ENCODE measurements at regions not wholly inside any gene's neighbourhood (a gene's known extent, or its start where the extent isn't known, plus 50 kb on each side); places are given as distances from the start of the nearest gene placed in this dataset.

DNA sequence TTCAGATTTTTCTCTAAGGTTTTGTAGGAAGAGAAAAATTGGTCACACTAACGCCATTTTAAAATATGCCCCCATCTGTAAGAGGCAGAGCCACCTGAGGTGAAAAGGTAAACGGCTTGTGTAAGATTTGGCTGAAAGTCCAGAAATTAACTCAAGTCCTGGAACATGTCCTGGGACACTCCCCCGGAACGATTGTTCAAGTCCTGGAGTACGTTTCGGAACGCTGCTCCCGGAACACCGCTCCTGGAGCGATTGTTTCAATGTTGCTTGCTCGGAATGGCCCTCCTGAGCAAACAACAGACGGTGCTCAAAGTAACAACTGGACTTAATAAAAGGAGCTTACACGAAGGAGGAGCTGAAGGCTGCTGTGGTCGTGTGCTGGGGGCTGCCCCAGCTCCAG is 796.5 kb upstream of the SLIT2 start:
- no peaks in the 10 kb centered on the region for H3K36me3 ChIP-seq
- H3K9me3 ChIP-seq = peaks cover 0 to 51% (median 8%) of the 10 kb centered on the region in 8 donors
- intact Hi-C loops (cut with DNase I; ENCODE audit: low total_unique reads) = no loop called here
- no peak overlapping the region for H3K4me3 ChIP-seq
- no peaks in the 10 kb centered on the region for H3K4me1 ChIP-seq
- DNase-seq = no peak
- H3K27ac ChIP-seq = no peak overlapping the region
- 90 to 94% (median 92%) methylated on average over 14 of the region's 14 CpGs for WGBS, 5 donors
- H3K27me3 ChIP-seq (replicated peaks in 1 of 7) = no peaks in the 10 kb centered on the region
- TF ChIP-seq POLR2AphosphoS5 (IDR thresholded peaks at IDR 0.05) (no peak), POLR2A (IDR thresholded peaks at IDR 0.05) (no peak)

DNA sequence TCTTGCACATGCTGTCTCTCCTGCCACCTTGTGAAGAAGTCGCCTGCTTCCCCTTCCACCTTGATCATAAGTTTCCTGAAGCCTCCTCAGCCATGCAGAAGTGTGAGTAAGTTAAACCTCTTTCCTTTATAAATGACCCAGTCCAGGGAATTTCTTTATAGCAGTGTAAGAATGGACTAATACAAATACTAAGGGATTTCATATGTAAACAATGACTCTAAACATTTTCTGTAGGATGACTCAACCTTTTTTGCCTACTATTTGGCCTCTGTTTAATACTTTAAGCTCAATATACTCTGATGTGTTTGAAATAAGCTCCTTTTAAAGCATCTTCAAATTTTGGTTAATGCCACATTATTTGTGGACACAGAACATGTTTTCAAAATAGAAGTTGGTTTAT is 813.5 kb upstream of the SLIT2 start:
- H3K4me1 ChIP-seq = no peaks in the 10 kb centered on the region
- 63 to 97% (median 83%) methylated on average over 1 of the region's 1 CpG for WGBS, 5 donors
- H3K27me3 ChIP-seq (replicated peaks in 1 of 7) = no peaks in the 10 kb centered on the region
- H3K27ac ChIP-seq = no peak overlapping the region
- no peak for TF ChIP-seq POLR2A (IDR thresholded peaks at IDR 0.05)
- peaks cover 0 to 43% (median 33%) of the 10 kb centered on the region in 8 donors for H3K9me3 ChIP-seq
- no peak overlapping the region for H3K4me3 ChIP-seq
- intact Hi-C loops (cut with DNase I; ENCODE audit: low total_unique reads) = no loop called here
- no peaks in the 10 kb centered on the region for H3K36me3 ChIP-seq
- no peak for DNase-seq

DNA sequence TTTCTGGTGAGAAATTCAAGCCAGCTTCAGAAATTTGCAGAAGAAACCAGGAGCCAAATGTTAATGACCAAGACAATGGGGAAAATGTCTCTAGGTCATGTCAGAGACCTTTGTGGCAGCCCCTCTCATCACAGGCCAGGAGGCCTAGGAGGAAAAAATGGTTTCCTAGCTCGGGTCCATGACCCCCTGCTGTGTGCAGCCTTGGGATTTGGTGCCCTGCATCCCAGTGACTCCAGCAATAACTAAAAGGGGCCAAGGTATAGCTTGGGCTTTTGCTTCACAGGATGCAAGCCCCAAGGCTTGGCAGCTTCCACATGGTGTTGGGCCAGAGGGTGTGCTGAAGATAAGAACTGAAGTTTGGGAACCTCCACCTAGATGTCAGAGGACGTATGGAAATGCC is 814.7 kb upstream of the SLIT2 start:
- Histone ChIP-seq H3K36me3 (no peaks in the 10 kb centered on the region), H3K4me1 (no peaks in the 10 kb centered on the region), H3K9me3 (peaks cover 0 to 34% (median 26%) of the 10 kb centered on the region in 8 donors), H3K27me3 (replicated peaks in 1 of 7) (no peaks in the 10 kb centered on the region), H3K4me3 (no peak overlapping the region), H3K27ac (no peak overlapping the region)
- TF ChIP-seq POLR2AphosphoS5 (IDR thresholded peaks at IDR 0.05) = no peak
- no peak for TF ChIP-seq POLR2A (IDR thresholded peaks at IDR 0.05)
- TF ChIP-seq, protein P1, sequence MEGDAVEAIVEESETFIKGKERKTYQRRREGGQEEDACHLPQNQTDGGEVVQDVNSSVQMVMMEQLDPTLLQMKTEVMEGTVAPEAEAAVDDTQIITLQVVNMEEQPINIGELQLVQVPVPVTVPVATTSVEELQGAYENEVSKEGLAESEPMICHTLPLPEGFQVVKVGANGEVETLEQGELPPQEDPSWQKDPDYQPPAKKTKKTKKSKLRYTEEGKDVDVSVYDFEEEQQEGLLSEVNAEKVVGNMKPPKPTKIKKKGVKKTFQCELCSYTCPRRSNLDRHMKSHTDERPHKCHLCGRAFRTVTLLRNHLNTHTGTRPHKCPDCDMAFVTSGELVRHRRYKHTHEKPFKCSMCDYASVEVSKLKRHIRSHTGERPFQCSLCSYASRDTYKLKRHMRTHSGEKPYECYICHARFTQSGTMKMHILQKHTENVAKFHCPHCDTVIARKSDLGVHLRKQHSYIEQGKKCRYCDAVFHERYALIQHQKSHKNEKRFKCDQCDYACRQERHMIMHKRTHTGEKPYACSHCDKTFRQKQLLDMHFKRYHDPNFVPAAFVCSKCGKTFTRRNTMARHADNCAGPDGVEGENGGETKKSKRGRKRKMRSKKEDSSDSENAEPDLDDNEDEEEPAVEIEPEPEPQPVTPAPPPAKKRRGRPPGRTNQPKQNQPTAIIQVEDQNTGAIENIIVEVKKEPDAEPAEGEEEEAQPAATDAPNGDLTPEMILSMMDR (IDR thresholded peaks at IDR 0.05 in 8 of 11, conservative IDR thresholded peaks at IDR 0.05 in 3 of 11) = no peak
- 47 to 67% (median 58%) methylated on average over 2 of the region's 2 CpGs for WGBS, 5 donors
- DNase-seq = no peak
- intact Hi-C loops (cut with DNase I; ENCODE audit: low total_unique reads) = no loop called here

DNA sequence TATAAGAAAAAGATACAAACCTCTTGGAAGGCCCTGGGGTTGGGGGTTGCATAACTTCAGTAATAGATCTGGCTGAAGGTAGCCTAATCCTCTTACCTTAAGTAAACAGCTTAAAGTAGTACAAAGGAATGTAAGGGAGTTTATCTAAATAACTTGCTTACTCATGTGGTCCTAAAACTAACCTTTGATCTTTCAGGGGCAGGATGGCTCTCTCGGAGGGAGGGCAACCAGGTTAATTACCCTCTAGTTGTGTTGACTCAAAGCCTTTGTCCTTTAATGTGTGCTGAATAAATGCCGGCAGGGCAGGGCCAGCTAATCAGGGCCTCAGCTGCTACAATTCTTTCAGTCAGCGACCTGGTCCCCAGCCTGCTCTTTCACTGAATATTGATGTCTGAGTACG is 822.0 kb upstream of the SLIT2 start:
- intact Hi-C loops (cut with DNase I; ENCODE audit: low total_unique reads) = no loop called here

DNA sequence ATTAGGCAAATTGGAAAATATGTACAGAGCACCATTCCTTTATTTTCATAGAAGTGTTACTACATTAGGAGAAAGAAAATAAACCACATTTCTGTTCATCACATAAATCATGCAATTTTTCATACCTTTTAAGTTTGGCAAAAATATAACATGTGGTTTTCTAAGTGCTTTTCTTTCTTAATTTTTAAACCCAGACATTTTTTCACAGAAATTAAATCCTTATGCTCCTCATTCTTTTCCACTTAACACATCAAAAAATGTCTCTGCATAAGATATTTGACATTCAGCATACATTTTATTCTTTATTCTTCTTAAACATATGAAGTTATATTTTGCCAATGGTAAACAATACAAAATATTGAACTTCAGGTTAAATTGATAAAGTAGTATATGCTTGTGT is 826.6 kb upstream of the SLIT2 start:
- intact Hi-C loops (cut with DNase I; ENCODE audit: low total_unique reads) = no loop called here
- TF ChIP-seq, protein P1 (IDR thresholded peaks at IDR 0.05 in 8 of 11, conservative IDR thresholded peaks at IDR 0.05 in 3 of 11) = no peak
- TF ChIP-seq POLR2AphosphoS5 (IDR thresholded peaks at IDR 0.05) (no peak), POLR2A (IDR thresholded peaks at IDR 0.05) (no peak)
- Histone ChIP-seq H3K36me3 (no peaks in the 10 kb centered on the region), H3K27ac (no peak overlapping the region), H3K4me3 (no peak overlapping the region), H3K9me3 (peaks cover 0 to 35% (median 22%) of the 10 kb centered on the region in 8 donors), H3K27me3 (replicated peaks in 1 of 7) (no peaks in the 10 kb centered on the region), H3K4me1 (no peaks in the 10 kb centered on the region)
- no peak for DNase-seq

More for the DNA sequence above, 822.0 kb upstream of the SLIT2 start:
- Histone ChIP-seq H3K4me1 (no peaks in the 10 kb centered on the region), H3K36me3 (no peaks in the 10 kb centered on the region), H3K27ac (no peak overlapping the region), H3K4me3 (no peak overlapping the region), H3K9me3 (peaks cover 0 to 48% (median 37%) of the 10 kb centered on the region in 8 donors), H3K27me3 (replicated peaks in 1 of 7) (no peaks in the 10 kb centered on the region)
- WGBS, 5 donors = 61 to 66% (median 64%) methylated on average over 4 of the region's 4 CpGs
- TF ChIP-seq POLR2AphosphoS5 (IDR thresholded peaks at IDR 0.05) (no peak), POLR2A (IDR thresholded peaks at IDR 0.05) (no peak)
- TF ChIP-seq, protein P1 (IDR thresholded peaks at IDR 0.05 in 8 of 11, conservative IDR thresholded peaks at IDR 0.05 in 3 of 11) = no peak
- no peak for DNase-seq
